HUES64 (cell line): ENCODE measurements at regions not wholly inside any gene's neighbourhood (a gene's known extent, or its start where the extent isn't known, plus 50 kb on each side); places are given as distances from the start of the nearest gene placed in this dataset.

Experiments
- H3K27ac ChIP-seq: 2 replicates; pipeline ENCODE4 v1.7.0; 2013; ENCODE audit warnings: low read depth, low read length, inconsistent platforms
- H3K27me3 ChIP-seq: 2 replicates; pipeline ENCODE4 v1.6.1; 2013; ENCODE audit warnings: mild to moderate bottlenecking, low read length; ENCODE audit not compliant: insufficient read depth
- H3K36me3 ChIP-seq: 2 replicates; pipeline ENCODE4 v1.6.1; 2013; ENCODE audit warnings: mild to moderate bottlenecking, low read length; ENCODE audit not compliant: insufficient read depth
- H3K4me1 ChIP-seq: 2 replicates; pipeline ENCODE4 v1.6.1; 2013; ENCODE audit warnings: mild to moderate bottlenecking, low read length, moderate library complexity; ENCODE audit not compliant: insufficient read depth
- H3K4me3 ChIP-seq: 2 replicates; pipeline ENCODE4 v1.5.1; 2013; ENCODE audit warnings: mild to moderate bottlenecking, low read length, moderate library complexity
- H3K9ac ChIP-seq: 2 replicates; pipeline ENCODE4 v1.6.1; 2013; ENCODE audit warnings: mild to moderate bottlenecking, low read depth, low read length
- H3K9me3 ChIP-seq: 2 replicates; pipeline ENCODE4 v1.6.1; 2013; ENCODE audit warnings: low read depth, low read length; ENCODE audit not compliant: insufficient read depth
- WGBS: fragments of 150-250, 120-280 bp; methylation state at CpG from one replicate; pipeline ENCODE4 v1.1.7; 2013; ENCODE audit warnings: missing lambda C conversion rate; 5-methylcytosine and 5-hydroxymethylcytosine counted together

- Histone ChIP-seq H3K36me3 (no peaks in the 10 kb centered on the region), H3K27me3 (no peaks in the 10 kb centered on the region), H3K4me3 (no peak overlapping the region), H3K27ac (no peak overlapping the region), H3K4me1 (no peaks in the 10 kb centered on the region), H3K9ac (no peak overlapping the region), H3K9me3 (peaks cover 8% of the 10 kb centered on the region)
- 97% methylated on average over 6 of the region's 6 CpGs for WGBS
Measured at GRCh38 chr22:47633111-47633510, 870.7 kb downstream of the TBC1D22A start.

GRCh38 chr22:47632701-47633100 lies 870.3 kb downstream of the TBC1D22A start:
- H3K9ac ChIP-seq = no peak overlapping the region
- WGBS = 89% methylated on average over 10 of the region's 10 CpGs

DNA sequence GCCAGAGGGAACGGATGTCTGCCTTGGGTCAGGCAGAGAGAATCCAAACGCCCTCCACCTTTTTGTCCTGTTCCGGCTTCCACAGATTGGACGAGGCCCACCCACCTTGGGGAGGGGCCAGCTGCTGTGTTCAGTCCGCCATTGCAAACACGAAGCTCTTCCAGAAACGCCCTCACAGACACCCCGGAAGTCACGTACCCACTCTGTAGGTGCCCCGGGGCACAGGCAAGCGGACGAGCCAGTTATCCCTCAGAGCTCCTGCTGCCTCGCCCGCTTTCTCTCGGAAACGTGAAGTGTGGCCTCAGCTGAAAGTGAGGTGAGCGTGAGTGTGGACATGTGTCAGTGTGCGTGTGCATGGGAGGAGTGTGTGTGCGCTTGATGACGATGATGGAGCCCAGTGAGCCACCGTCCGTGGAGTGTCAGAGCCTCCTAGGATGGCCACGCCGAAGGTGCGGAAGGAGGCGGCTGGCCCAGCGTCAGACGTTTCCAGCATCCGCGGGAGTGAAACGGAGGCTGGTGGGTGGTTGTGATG lies 869.2 kb downstream of the TBC1D22A start:
- no peaks in the 10 kb centered on the region for H3K4me1 ChIP-seq
- H3K36me3 ChIP-seq = no peaks in the 10 kb centered on the region
- no peaks in the 10 kb centered on the region for H3K27me3 ChIP-seq
- H3K9me3 ChIP-seq = no peaks in the 10 kb centered on the region
- no peak overlapping the region for H3K4me3 ChIP-seq
- no peak overlapping the region for H3K9ac ChIP-seq
- WGBS = 95% methylated on average over 31 of the region's 31 CpGs
- no peak overlapping the region for H3K27ac ChIP-seq

More at GRCh38 chr22:47632701-47633100, 870.3 kb downstream of the TBC1D22A start:
- Histone ChIP-seq H3K4me1 (no peaks in the 10 kb centered on the region), H3K27ac (no peak overlapping the region), H3K9me3 (peaks cover 4% of the 10 kb centered on the region), H3K36me3 (no peaks in the 10 kb centered on the region), H3K4me3 (no peak overlapping the region), H3K27me3 (no peaks in the 10 kb centered on the region)

GRCh38 chr22:47630741-47631534 lies 868.5 kb downstream of the TBC1D22A start:
- H3K4me1 ChIP-seq = no peaks in the 10 kb centered on the region
- H3K9ac ChIP-seq = no peak overlapping the region
- H3K4me3 ChIP-seq = no peak overlapping the region
- H3K9me3 ChIP-seq = no peaks in the 10 kb centered on the region
- whole genome bisulfite sequencing = 88% methylated on average over 22 of the region's 22 CpGs
- H3K36me3 ChIP-seq = no peaks in the 10 kb centered on the region
- H3K27ac ChIP-seq = no peak overlapping the region
- H3K27me3 ChIP-seq = no peaks in the 10 kb centered on the region

DNA sequence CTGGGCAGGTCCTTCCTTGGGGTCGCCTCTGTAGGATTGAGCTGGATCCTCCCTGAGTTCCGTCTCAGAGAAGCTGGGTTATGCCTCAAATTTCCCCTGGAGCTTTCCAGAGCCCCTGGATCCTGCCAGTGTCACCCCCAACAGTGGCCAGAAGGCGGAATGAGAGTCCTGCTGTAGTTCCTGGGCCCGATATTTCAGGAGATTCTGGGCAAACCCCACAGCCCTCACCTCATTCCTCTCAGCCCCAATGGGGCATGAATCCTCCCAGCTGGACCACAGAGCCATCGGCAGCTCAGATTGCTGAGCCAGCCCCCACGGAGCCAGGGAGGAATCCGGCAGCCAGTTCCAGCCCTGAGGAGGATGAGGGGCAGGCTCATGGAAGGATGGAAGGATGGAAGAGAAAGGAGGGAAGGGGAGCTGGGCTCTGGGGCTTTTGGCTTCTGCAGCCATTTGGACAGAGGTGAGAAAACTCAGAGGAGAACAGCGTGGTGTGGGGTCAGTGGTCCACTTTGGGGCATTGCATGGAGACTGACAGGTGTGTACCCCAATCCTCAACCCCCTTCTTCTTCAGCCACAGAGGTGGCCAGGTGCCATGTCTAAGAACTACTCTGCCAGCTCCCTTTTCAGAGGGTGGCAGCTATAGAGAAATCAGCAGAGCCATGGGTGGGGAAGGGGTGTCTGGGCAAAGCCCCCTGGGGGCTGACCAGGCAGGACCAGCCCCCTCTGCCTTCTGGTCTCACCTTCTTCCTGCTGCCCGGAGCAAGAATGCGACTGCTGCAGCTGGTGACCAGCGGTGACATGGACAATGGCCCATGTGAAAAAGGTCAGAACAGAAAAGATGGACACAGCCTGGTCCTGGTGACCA lies 867.6 kb downstream of the TBC1D22A start:
- Histone ChIP-seq H3K36me3 (no peaks in the 10 kb centered on the region), H3K4me1 (no peaks in the 10 kb centered on the region), H3K27ac (no peak overlapping the region), H3K9me3 (no peaks in the 10 kb centered on the region), H3K27me3 (no peaks in the 10 kb centered on the region), H3K4me3 (no peak overlapping the region), H3K9ac (no peak overlapping the region)
- WGBS = 91% methylated on average over 11 of the region's 11 CpGs

DNA sequence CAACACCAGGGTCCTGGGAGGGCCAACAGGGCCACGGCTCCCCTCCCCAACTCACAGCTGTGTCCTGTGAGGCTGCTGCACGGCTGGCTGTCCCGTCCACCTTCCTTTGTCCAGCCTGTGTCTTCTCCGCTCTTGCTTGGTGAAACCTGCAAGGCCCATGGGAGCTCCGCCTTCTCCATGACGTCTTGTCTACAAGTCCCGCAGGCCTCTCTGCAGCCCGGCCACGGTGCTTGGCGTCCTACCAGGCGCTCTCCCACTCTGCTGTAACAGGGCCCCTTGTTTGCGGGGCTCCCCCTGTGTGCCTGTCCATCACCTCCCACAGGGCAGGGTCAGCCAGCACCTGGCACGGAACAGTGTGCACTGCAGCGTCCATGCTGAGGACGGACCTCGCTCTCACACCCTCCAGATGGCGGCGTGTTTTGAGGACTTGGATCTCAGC lies 866.8 kb downstream of the TBC1D22A start:
- Histone ChIP-seq H3K9ac (no peak overlapping the region), H3K9me3 (no peaks in the 10 kb centered on the region), H3K27ac (no peak overlapping the region), H3K36me3 (no peaks in the 10 kb centered on the region), H3K4me3 (no peak overlapping the region), H3K4me1 (no peaks in the 10 kb centered on the region), H3K27me3 (no peaks in the 10 kb centered on the region)
- WGBS = 93% methylated on average over 18 of the region's 18 CpGs

DNA sequence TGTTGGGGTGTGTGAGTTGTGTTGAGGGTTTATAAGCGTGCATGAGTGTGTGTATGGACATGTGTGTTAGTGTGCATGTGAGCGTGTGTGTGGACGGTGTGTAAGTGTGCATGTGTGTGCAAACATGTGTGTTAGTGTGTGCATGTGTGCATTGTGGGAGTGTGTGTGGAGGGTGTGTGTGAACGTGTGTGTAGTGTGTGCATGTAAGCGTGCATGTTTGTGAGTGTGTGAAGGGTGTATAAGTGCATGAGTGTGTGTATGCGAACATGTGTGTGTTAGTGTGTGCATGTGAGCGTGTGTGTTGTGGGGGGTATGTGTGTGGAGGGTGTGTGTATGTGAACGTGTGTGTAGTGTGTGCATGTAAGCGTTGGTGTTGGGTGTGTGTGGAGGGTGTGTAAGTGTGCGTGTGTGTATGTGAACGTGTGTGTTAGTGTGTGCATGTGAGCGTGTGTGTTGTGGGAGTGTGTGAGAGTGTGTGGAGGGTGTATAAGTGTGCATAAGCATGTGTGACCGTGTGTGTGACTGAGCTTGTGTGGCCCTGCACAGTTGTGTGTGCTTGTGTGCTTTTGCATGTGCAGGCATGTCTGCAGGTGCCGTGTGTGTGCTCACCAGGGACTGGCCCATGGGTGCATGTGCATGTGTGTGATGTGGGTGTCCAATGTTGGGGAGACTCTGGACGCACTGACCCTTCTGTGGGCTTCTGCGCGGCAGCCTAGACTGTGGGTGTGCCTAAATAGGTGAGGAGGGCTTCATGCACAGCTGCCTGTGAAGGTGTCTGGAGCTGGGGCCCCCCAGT lies 866.2 kb downstream of the TBC1D22A start:
- no peaks in the 10 kb centered on the region for H3K9me3 ChIP-seq
- no peaks in the 10 kb centered on the region for H3K36me3 ChIP-seq
- H3K4me3 ChIP-seq = no peak overlapping the region
- no peak overlapping the region for H3K9ac ChIP-seq
- H3K27me3 ChIP-seq = no peaks in the 10 kb centered on the region
- H3K4me1 ChIP-seq = no peaks in the 10 kb centered on the region
- 95% methylated on average over 17 of the region's 17 CpGs for WGBS
- no peak overlapping the region for H3K27ac ChIP-seq

- no peak overlapping the region for H3K9ac ChIP-seq
- no peaks in the 10 kb centered on the region for H3K27me3 ChIP-seq
- H3K4me1 ChIP-seq = no peaks in the 10 kb centered on the region
- no peak overlapping the region for H3K27ac ChIP-seq
- 79% methylated on average over 17 of the region's 17 CpGs for WGBS
- H3K36me3 ChIP-seq = no peaks in the 10 kb centered on the region
- no peak overlapping the region for H3K4me3 ChIP-seq
- no peaks in the 10 kb centered on the region for H3K9me3 ChIP-seq
Measured at GRCh38 chr22:47627556-47628253, 865.3 kb downstream of the TBC1D22A start.

GRCh38 chr22:47626428-47627390 lies 864.3 kb downstream of the TBC1D22A start:
- no peaks in the 10 kb centered on the region for H3K9me3 ChIP-seq
- no peaks in the 10 kb centered on the region for H3K36me3 ChIP-seq
- H3K9ac ChIP-seq = no peak overlapping the region
- no peak overlapping the region for H3K27ac ChIP-seq
- H3K4me1 ChIP-seq = no peaks in the 10 kb centered on the region
- H3K4me3 ChIP-seq = no peak overlapping the region
- no peaks in the 10 kb centered on the region for H3K27me3 ChIP-seq
- 87% methylated on average over 15 of the region's 15 CpGs for WGBS
